SK-N-SH (cell line): ENCODE measurements at regions not wholly inside any gene's neighbourhood (a gene's known extent, or its start where the extent isn't known, plus 50 kb on each side); places are given as distances from the start of the nearest gene placed in this dataset.

Source experiments
- CTCF ChIA-PET: fragments of 300-600, 350-600 bp; formaldehyde crosslinking; extraction: SDS; loops from one replicate; lab custom pipeline; 2021; lab: Yijun Ruan, JAX
- POLR2A ChIA-PET: fragments of 350-600 bp; sonication (Branson Sonifier 250); formaldehyde crosslinking; extraction: SDS; loops from one replicate; lab custom pipeline; 2020; ENCODE audit warnings: antibody characterized with exemption, inconsistent platforms; lab: Yijun Ruan, JAX
- DNase-seq: peaks from one replicate; pipeline ENCODE4 v3.0.0; 2012
- H2AFZ ChIP-seq: fragments of 200-600 bp; sonication (generic); 2 replicates; pipeline ENCODE4 v1.8.1; 2016; ENCODE audit warnings: antibody characterized with exemption, mild to moderate bottlenecking, low read depth
- H3F3A ChIP-seq: fragments of 200-600 bp; sonication (generic); replicated peaks from 2 replicates; pipeline ENCODE3; 2016; ENCODE audit warnings: antibody characterized with exemption, mild to moderate bottlenecking; ENCODE audit not compliant: insufficient read depth
- H3K27ac ChIP-seq, 2 experiments: fragments of 200-500 bp in 1 of 2; fragments of 200-600 bp in 1 of 2; sonication (Bioruptor generic) in 1 of 2; sonication (generic), shearing (Covaris generic) in 1 of 2; 2 replicates each; pipeline versions ENCODE4 v1.5.1 to v1.6.1; 2014 to 2016; ENCODE audit warnings: low read depth in 2 of 2, inconsistent platforms in 1 of 2, low read length in 1 of 2, mild to moderate bottlenecking in 1 of 2, mixed read lengths in 1 of 2
- H3K27me3 ChIP-seq: fragments of 200-600 bp; sonication (generic), shearing (Covaris generic); 2 replicates; pipeline ENCODE4 v1.6.1; 2016; ENCODE audit warnings: mixed run types; ENCODE audit not compliant: insufficient read depth
- H3K36me3 ChIP-seq, 2 experiments: fragments of 200-500 bp in 1 of 2; fragments of 200-600 bp in 1 of 2; sonication (Bioruptor generic) in 1 of 2; sonication (generic) in 1 of 2; replicated peaks in 1 of 2; 2 replicates each; pipeline versions ENCODE3 to v1.5.1; 2014 to 2016; ENCODE audit warnings: low read length in 1 of 2, mild to moderate bottlenecking in 1 of 2; ENCODE audit not compliant: insufficient read depth in 2 of 2, control insufficient read depth in 1 of 2
- H3K4me1 ChIP-seq, 2 experiments: fragments of 200-500 bp in 1 of 2; fragments of 200-600 bp in 1 of 2; sonication (Bioruptor generic) in 1 of 2; sonication (generic), shearing (Covaris generic) in 1 of 2; 2 replicates each; pipeline versions ENCODE4 v1.5.1 to v1.6.1; 2014 to 2016; ENCODE audit warnings: low read depth in 1 of 2, low read length in 1 of 2, mixed run types in 1 of 2; ENCODE audit not compliant: insufficient read depth in 2 of 2, control insufficient read depth in 1 of 2
- H3K4me2 ChIP-seq: fragments of 200-600 bp; sonication (generic), shearing (Covaris generic); 2 replicates; pipeline ENCODE4 v1.6.1; 2017; ENCODE audit warnings: mixed run types
- H3K4me3 ChIP-seq, 2 experiments: fragments of 200-500 bp in 1 of 2; fragments of 200-600 bp in 1 of 2; sonication (Bioruptor generic) in 1 of 2; sonication (generic), shearing (Covaris generic) in 1 of 2; 2 replicates each; pipeline versions ENCODE4 v1.5.1 to v1.8.1; 2014 to 2016; ENCODE audit warnings: low read depth in 2 of 2, inconsistent platforms in 1 of 2, low read length in 1 of 2, mild to moderate bottlenecking in 1 of 2, mixed read lengths in 1 of 2, moderate library complexity in 1 of 2
- H3K79me2 ChIP-seq: fragments of 200-600 bp; sonication (generic); 2 replicates; pipeline ENCODE4 v1.8.1; 2017; ENCODE audit warnings: mild to moderate bottlenecking; ENCODE audit not compliant: insufficient read depth
- H3K9ac ChIP-seq: fragments of 200-600 bp; sonication (generic); 2 replicates; pipeline ENCODE4 v1.6.1; 2017; ENCODE audit warnings: mixed run types
- H3K9me2 ChIP-seq: fragments of 200-600 bp; sonication (generic); 2 replicates; pipeline ENCODE4 v1.6.1; 2017; ENCODE audit warnings: mixed run types
- H3K9me3 ChIP-seq: fragments of 200-600 bp; sonication (generic); 2 replicates; pipeline ENCODE4 v1.6.1; 2017; ENCODE audit warnings: mixed run types, mild to moderate bottlenecking, moderate library complexity
- H4K20me1 ChIP-seq: fragments of 200-600 bp; sonication (generic); 2 replicates; pipeline ENCODE4 v1.6.1; 2017; ENCODE audit warnings: mild to moderate bottlenecking, mixed run types; ENCODE audit not compliant: insufficient read depth
- FOXM1 ChIP-seq: IDR thresholded peaks from 2 replicates; pipeline ENCODE4 v1.4.0; 2012; ENCODE audit warnings: low read depth, mild to moderate bottlenecking
- GABPA ChIP-seq: IDR thresholded peaks from 2 replicates; pipeline ENCODE4 v1.4.0; 2012; ENCODE audit warnings: low read depth, mild to moderate bottlenecking
- IRF3 ChIP-seq: fragments of 150-350 bp; IDR thresholded peaks from 2 replicates; pipeline ENCODE4 v1.6.1; 2016; ENCODE audit warnings: mild to moderate bottlenecking, low read depth, low read length
- MXI1 ChIP-seq: IDR thresholded peaks from 2 replicates; pipeline ENCODE4 v1.6.1; 2012; ENCODE audit warnings: mild to moderate bottlenecking, low read depth, low read length, improper control_type of control experiment
- POLR2AphosphoS5 ChIP-seq: IDR thresholded peaks from 2 replicates; pipeline ENCODE4 v1.6.1; 2012; ENCODE audit warnings: low read depth, low read length
- RCOR1 ChIP-seq: fragments of 150-350 bp; IDR thresholded peaks from 2 replicates; pipeline ENCODE4 v1.6.1; 2017; ENCODE audit warnings: antibody characterized with exemption, low read length
- RXRA ChIP-seq: IDR thresholded peaks from 2 replicates; pipeline ENCODE4 v1.4.0; 2012; ENCODE audit warnings: low read depth, mild to moderate bottlenecking, borderline replicate concordance
- TAF1 ChIP-seq: IDR thresholded peaks from 2 replicates; pipeline ENCODE4 v1.6.1; 2012; ENCODE audit warnings: low read depth, mild to moderate bottlenecking, low read length, moderate library complexity, borderline replicate concordance
- TCF12 ChIP-seq: IDR thresholded peaks from 2 replicates; pipeline ENCODE4 v1.4.0; 2012
- ZBTB33 ChIP-seq: IDR thresholded peaks from 2 replicates; pipeline ENCODE4 v1.4.0; 2012; ENCODE audit warnings: low read depth, borderline replicate concordance
- WGBS: methylation state at CpG from one replicate; pipeline ENCODE4 v1.1.6; 2017; ENCODE audit warnings: low lambda C conversion rate; 5-methylcytosine and 5-hydroxymethylcytosine counted together
- TF ChIP-seq, protein P1 (sequence below): IDR thresholded peaks from 2 replicates; pipeline ENCODE4; 2012
- TF ChIP-seq, protein P2 (sequence below): fragments of 150-350 bp; IDR thresholded peaks from 2 replicates; pipeline ENCODE4 v1.6.1; 2017; ENCODE audit warnings: antibody characterized with exemption, low read length, low read depth, borderline replicate concordance

DNA sequence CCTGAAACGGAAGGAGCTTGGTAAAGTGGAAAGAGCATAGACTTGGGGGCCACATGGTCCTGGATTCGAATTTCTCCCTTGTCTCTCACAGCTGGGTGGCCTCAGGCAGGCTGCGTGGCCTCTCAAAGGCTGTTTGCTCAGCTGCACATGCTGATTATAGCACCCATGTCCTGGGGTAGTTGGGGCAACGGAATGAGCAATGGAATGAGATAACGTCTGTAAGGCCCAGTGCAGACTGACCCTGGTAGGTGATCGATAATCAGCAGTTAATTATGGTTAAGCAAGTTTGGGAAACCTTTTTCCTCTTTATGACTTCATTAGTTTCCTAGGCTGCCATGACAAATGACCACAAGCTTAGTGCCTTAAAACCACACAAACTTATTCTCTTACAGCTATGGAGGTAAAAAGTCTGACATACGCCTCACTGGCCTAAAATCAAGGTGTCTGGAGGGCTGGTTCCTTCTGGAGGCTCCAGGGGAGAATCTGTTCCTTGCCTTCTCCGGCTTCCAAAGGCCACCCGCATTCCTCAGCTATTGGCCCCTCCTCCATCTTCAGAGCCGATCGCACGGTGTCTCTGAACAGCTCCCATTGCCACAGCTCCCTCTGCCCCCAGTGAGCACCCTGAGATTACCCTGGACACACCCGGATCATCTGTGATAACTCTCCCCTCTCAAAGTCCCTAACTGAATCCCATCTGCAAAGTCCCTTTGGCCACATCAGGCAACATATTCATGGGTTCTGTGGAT lies 294.9 kb upstream of the FOXF1 start:
- 5% methylated on average over 13 of the region's 13 CpGs for WGBS
- H3F3A ChIP-seq, result no peaks in the 10 kb centered on the region
- H3K4me2 ChIP-seq, result no peak overlapping the region
- no peaks in the 10 kb centered on the region for H3K9me3 ChIP-seq
- ChIA-PET POLR2A (no interaction called here), CTCF (no interaction called here)
- no peaks in the 10 kb centered on the region for H3K36me3 ChIP-seq
- H4K20me1 ChIP-seq, result no peaks in the 10 kb centered on the region
- no peak overlapping the region for H2AFZ ChIP-seq
- H3K27me3 ChIP-seq, result peaks cover 66% of the 10 kb centered on the region
- H3K4me3 ChIP-seq, result no peak overlapping the region
- H3K4me1 ChIP-seq, result no peaks in the 10 kb centered on the region
- no peaks in the 10 kb centered on the region for H3K9me2 ChIP-seq
- no peaks in the 10 kb centered on the region for H3K79me2 ChIP-seq
- H3K9ac ChIP-seq, result no peak overlapping the region
- TF ChIP-seq IRF3, result no peak
- TF ChIP-seq, protein P1, sequence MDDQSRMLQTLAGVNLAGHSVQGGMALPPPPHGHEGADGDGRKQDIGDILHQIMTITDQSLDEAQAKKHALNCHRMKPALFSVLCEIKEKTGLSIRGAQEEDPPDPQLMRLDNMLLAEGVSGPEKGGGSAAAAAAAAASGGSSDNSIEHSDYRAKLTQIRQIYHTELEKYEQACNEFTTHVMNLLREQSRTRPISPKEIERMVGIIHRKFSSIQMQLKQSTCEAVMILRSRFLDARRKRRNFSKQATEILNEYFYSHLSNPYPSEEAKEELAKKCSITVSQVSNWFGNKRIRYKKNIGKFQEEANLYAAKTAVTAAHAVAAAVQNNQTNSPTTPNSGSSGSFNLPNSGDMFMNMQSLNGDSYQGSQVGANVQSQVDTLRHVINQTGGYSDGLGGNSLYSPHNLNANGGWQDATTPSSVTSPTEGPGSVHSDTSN, result no peak
- no peak for TF ChIP-seq TCF12
- H3K27ac ChIP-seq, result no peak overlapping the region
- no peak for DNase-seq

- H3K4me2 ChIP-seq, result no peak overlapping the region
- H3K9me2 ChIP-seq, result no peaks in the 10 kb centered on the region
- H2AFZ ChIP-seq, result no peak overlapping the region
- H3K79me2 ChIP-seq, result no peaks in the 10 kb centered on the region
- no peak overlapping the region for H3K4me3 ChIP-seq
- ChIA-PET POLR2A (no interaction called here), CTCF (no interaction called here)
- H3F3A ChIP-seq, result no peaks in the 10 kb centered on the region
- H3K4me1 ChIP-seq, result no peaks in the 10 kb centered on the region
- H3K27me3 ChIP-seq, result peaks cover 66% of the 10 kb centered on the region
- no peak for DNase-seq
- 25% methylated on average over 7 of the region's 9 CpGs for WGBS
- H3K36me3 ChIP-seq, result no peaks in the 10 kb centered on the region
- no peaks in the 10 kb centered on the region for H4K20me1 ChIP-seq
- no peak for TF ChIP-seq MXI1
- no peak for TF ChIP-seq POLR2AphosphoS5
- no peak for TF ChIP-seq TAF1
- no peak overlapping the region for H3K9ac ChIP-seq
- no peaks in the 10 kb centered on the region for H3K9me3 ChIP-seq
- no peak overlapping the region for H3K27ac ChIP-seq
Measured at GRCh38 chr16:86215979-86216585, 294.2 kb upstream of the FOXF1 start.

GRCh38 chr16:86216591-86216990 lies 293.7 kb upstream of the FOXF1 start:
- Histone ChIP-seq H3K9ac (no peak overlapping the region), H4K20me1 (no peaks in the 10 kb centered on the region), H3K9me3 (no peaks in the 10 kb centered on the region), H3K27ac (no peak overlapping the region), H3K4me1 (no peaks in the 10 kb centered on the region), H3K4me2 (no peak overlapping the region), H3K36me3 (no peaks in the 10 kb centered on the region), H2AFZ (no peak overlapping the region), H3F3A (no peaks in the 10 kb centered on the region), H3K4me3 (no peak overlapping the region), H3K9me2 (no peaks in the 10 kb centered on the region), H3K27me3 (peaks cover 70% of the 10 kb centered on the region), H3K79me2 (no peaks in the 10 kb centered on the region)
- ChIA-PET CTCF (interaction anchor here (1.3 kb wide), 1 partner anchor 15 kb away, joined by 3 read pairs; no protein-coding TSS in a partner anchor), POLR2A (no interaction called here)
- DNase-seq, result no peak
- 0% methylated on average over 6 of the region's 9 CpGs for WGBS
- TF ChIP-seq FOXM1 (no peak), RXRA (no peak), GABPA (no peak), ZBTB33 (no peak), TCF12 (no peak), RCOR1 (no peak), MXI1 (no peak)
- TF ChIP-seq, protein P2, sequence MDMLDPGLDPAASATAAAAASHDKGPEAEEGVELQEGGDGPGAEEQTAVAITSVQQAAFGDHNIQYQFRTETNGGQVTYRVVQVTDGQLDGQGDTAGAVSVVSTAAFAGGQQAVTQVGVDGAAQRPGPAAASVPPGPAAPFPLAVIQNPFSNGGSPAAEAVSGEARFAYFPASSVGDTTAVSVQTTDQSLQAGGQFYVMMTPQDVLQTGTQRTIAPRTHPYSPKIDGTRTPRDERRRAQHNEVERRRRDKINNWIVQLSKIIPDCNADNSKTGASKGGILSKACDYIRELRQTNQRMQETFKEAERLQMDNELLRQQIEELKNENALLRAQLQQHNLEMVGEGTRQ, result no peak
